ENCODE measurements at regions not wholly inside any gene's neighbourhood (a gene's known extent, or its start where the extent isn't known, plus 50 kb on each side); places are given as distances from the start of the nearest gene placed in this dataset.

DNA sequence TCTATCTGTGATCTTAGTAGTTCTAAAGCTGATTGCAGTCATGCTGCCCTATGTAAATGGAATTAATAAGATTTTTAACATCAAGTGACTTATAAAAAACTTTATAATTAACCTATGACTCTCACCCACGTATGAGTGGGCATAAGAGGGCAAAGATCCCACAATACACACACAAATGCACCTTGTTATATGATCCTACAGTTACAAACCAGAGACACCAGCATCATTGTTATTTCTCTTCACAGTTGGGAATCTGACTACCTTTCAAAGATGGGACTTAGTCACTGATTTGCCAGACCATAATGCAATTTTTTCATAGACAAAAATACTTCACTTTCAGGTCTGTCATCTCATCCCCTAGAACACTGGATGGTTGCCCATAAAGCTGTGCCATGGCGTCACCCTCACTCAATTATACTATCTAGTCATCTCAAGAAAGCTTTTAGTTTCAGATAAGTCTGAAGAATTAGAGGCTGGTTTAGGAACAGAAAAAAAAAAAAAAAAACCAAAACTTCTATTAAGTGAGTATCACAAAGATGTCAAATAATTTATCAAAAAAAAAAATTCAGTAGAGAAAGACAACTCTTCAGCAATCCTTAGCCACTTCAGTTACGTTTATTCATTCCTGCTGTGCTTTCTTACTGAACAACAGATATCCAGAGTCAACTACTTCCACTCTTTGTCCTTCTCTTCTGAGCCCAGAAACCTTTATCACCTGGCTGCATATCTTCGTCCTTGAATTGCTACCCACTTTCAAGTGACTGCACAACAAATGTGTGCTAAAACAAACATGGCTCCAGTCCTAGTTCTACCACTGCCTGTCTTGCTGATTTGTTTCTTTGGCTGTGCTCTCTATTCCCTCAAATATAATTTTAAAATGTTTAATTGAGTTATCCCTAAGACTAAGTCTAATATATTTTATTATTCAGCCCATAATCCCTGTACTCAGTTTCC lies 175.0 kb upstream of the CHRM2 start:
- Mint-ChIP-seq H3K27ac (ENCODE audit: unreplicated experiment) (no peak overlapping the region), H3K4me1 (ENCODE audit: low read depth, unreplicated experiment) (no peaks in the 10 kb centered on the region), H3K36me3 (ENCODE audit: insufficient read depth, unreplicated experiment) (no peaks in the 10 kb centered on the region), H3K4me3 (ENCODE audit: low read depth, unreplicated experiment) (no peak overlapping the region), H3K9me3 (ENCODE audit: low read depth, unreplicated experiment) (peaks cover 12% of the 10 kb centered on the region), H3K27me3 (ENCODE audit: unreplicated experiment) (no peaks in the 10 kb centered on the region)
- intact Hi-C loops (cut with micrococcal nuclease; ENCODE audit: unreplicated experiment): no loop called here
- no TSS peak for BruUV-seq (replicated peaks)
- TF ChIP-seq, protein P1, sequence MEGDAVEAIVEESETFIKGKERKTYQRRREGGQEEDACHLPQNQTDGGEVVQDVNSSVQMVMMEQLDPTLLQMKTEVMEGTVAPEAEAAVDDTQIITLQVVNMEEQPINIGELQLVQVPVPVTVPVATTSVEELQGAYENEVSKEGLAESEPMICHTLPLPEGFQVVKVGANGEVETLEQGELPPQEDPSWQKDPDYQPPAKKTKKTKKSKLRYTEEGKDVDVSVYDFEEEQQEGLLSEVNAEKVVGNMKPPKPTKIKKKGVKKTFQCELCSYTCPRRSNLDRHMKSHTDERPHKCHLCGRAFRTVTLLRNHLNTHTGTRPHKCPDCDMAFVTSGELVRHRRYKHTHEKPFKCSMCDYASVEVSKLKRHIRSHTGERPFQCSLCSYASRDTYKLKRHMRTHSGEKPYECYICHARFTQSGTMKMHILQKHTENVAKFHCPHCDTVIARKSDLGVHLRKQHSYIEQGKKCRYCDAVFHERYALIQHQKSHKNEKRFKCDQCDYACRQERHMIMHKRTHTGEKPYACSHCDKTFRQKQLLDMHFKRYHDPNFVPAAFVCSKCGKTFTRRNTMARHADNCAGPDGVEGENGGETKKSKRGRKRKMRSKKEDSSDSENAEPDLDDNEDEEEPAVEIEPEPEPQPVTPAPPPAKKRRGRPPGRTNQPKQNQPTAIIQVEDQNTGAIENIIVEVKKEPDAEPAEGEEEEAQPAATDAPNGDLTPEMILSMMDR (IDR thresholded peaks at IDR 0.05; ENCODE audit: unreplicated experiment): no peak
- CTCF ChIA-PET: no interaction called here
- no peak for DNase-seq

DNA sequence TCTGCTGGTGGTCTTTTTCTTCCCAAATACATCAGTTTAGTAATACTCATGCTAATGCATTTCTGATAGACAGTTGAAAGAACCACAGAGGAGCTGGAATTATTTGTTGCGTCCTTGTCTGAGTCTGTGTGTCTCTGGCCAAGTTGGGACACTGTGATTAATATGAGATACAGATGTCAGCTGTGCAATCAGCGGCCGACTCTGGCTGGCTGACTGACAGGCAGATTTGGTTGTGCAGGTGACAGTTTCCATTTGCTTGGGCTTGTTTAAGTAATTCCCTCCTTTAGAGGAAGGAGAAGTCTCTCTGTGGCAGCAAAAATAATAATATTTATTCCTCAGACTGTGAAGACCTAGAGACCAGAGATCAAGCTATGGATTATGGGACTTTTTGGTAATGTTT lies 176.2 kb upstream of the CHRM2 start:
- BruUV-seq (replicated peaks): no TSS peak
- no peaks in the 10 kb centered on the region for H3K4me1 Mint-ChIP-seq (ENCODE audit: low read depth, unreplicated experiment)
- CTCF ChIA-PET: no interaction called here
- DNase-seq: no peak
- H3K27ac Mint-ChIP-seq (ENCODE audit: unreplicated experiment): no peak overlapping the region
- no peaks in the 10 kb centered on the region for H3K27me3 Mint-ChIP-seq (ENCODE audit: unreplicated experiment)
- no peak overlapping the region for H3K4me3 Mint-ChIP-seq (ENCODE audit: low read depth, unreplicated experiment)
- intact Hi-C loops (cut with micrococcal nuclease; ENCODE audit: unreplicated experiment): no loop called here
- TF ChIP-seq, protein P1 (IDR thresholded peaks at IDR 0.05; ENCODE audit: unreplicated experiment): no peak
- H3K36me3 Mint-ChIP-seq (ENCODE audit: insufficient read depth, unreplicated experiment): no peaks in the 10 kb centered on the region
- peaks cover 18% of the 10 kb centered on the region for H3K9me3 Mint-ChIP-seq (ENCODE audit: low read depth, unreplicated experiment)

- H3K4me1 Mint-ChIP-seq (ENCODE audit: low read depth, unreplicated experiment): no peaks in the 10 kb centered on the region
- no peak overlapping the region for H3K27ac Mint-ChIP-seq (ENCODE audit: unreplicated experiment)
- DNase-seq: no peak
- H3K9me3 Mint-ChIP-seq (ENCODE audit: low read depth, unreplicated experiment): peaks cover 11% of the 10 kb centered on the region
- no peaks in the 10 kb centered on the region for H3K27me3 Mint-ChIP-seq (ENCODE audit: unreplicated experiment)
- no peak overlapping the region for H3K4me3 Mint-ChIP-seq (ENCODE audit: low read depth, unreplicated experiment)
- no TSS peak for BruUV-seq (replicated peaks)
- no peaks in the 10 kb centered on the region for H3K36me3 Mint-ChIP-seq (ENCODE audit: insufficient read depth, unreplicated experiment)
- intact Hi-C loops (cut with micrococcal nuclease; ENCODE audit: unreplicated experiment): no loop called here
- TF ChIP-seq, protein P1 (IDR thresholded peaks at IDR 0.05; ENCODE audit: unreplicated experiment): no peak
- CTCF ChIA-PET: no interaction called here
Measured at GRCh38 chr7:136688601-136689000, 179.9 kb upstream of the CHRM2 start.

GRCh38 chr7:136687693-136688322 lies 180.6 kb upstream of the CHRM2 start:
- no peaks in the 10 kb centered on the region for H3K4me1 Mint-ChIP-seq (ENCODE audit: low read depth, unreplicated experiment)
- no peak overlapping the region for H3K27ac Mint-ChIP-seq (ENCODE audit: unreplicated experiment)
- no peak overlapping the region for H3K4me3 Mint-ChIP-seq (ENCODE audit: low read depth, unreplicated experiment)
- no peaks in the 10 kb centered on the region for H3K36me3 Mint-ChIP-seq (ENCODE audit: insufficient read depth, unreplicated experiment)
- CTCF ChIA-PET: interaction anchor here (0.7 kb wide), 1 partner anchor 392 kb away, joined by 3 read pairs; no protein-coding TSS in a partner anchor
- no peak for DNase-seq
- no TSS peak for BruUV-seq (replicated peaks)
- no peaks in the 10 kb centered on the region for H3K27me3 Mint-ChIP-seq (ENCODE audit: unreplicated experiment)
- intact Hi-C loops (cut with micrococcal nuclease; ENCODE audit: unreplicated experiment): no loop called here
- H3K9me3 Mint-ChIP-seq (ENCODE audit: low read depth, unreplicated experiment): peaks cover 11% of the 10 kb centered on the region
- TF ChIP-seq, protein P1 (IDR thresholded peaks at IDR 0.05; ENCODE audit: unreplicated experiment): peak; percentile 19
